Liver (tissue), 8 donors: ENCODE measurements at regions not wholly inside any gene's neighbourhood (a gene's known extent, or its start where the extent isn't known, plus 50 kb on each side); places are given as distances from the start of the nearest gene placed in this dataset.

Experiments used
- DNase-seq: peaks from one replicate; pipeline ENCODE4 v3.0.0-alpha.2; 2017; ENCODE audit warnings: low spot score
- H3K27ac ChIP-seq, 2 donors: one replicate each; pipeline ENCODE4 v1.7.0; 2013; ENCODE audit warnings: inconsistent platforms in 2 of 2, low read length in 2 of 2, control low read depth in 1 of 2, low read depth in 1 of 2, mild to moderate bottlenecking in 1 of 2
- H3K27me3 ChIP-seq, 4 donors: one replicate each; pipeline versions ENCODE4 v1.6.1 to v1.7.0; 2013; ENCODE audit warnings: low read length in 3 of 4, inconsistent platforms in 1 of 4, mild to moderate bottlenecking in 1 of 4, moderate library complexity in 1 of 4; ENCODE audit not compliant: control insufficient read depth in 4 of 4, insufficient read depth in 4 of 4
- H3K36me3 ChIP-seq, 4 donors: one replicate each; pipeline versions ENCODE4 v1.6.1 to v1.7.0; 2013; ENCODE audit warnings: low read length in 3 of 4, mild to moderate bottlenecking in 3 of 4, low read depth in 1 of 4, moderate library complexity in 1 of 4; ENCODE audit not compliant: control insufficient read depth in 4 of 4, insufficient read depth in 3 of 4
- H3K4me1 ChIP-seq, 4 donors: one replicate each; pipeline versions ENCODE4 v1.6.1 to v1.7.0; 2013; ENCODE audit warnings: low read length in 3 of 4, mild to moderate bottlenecking in 3 of 4, moderate library complexity in 1 of 4; ENCODE audit not compliant: control insufficient read depth in 4 of 4, insufficient read depth in 4 of 4
- H3K4me3 ChIP-seq, 3 donors: one replicate each; pipeline versions ENCODE4 v1.6.1 to v1.7.0; 2013; ENCODE audit warnings: low read length in 3 of 3, control low read depth in 1 of 3, low read depth in 1 of 3, mild to moderate bottlenecking in 1 of 3
- H3K9ac ChIP-seq, 2 donors: one replicate each; pipeline ENCODE4 v1.7.0; 2013; ENCODE audit warnings: low read length in 2 of 2, mild to moderate bottlenecking in 2 of 2, moderate library complexity in 2 of 2, control low read depth in 1 of 2, low read depth in 1 of 2
- H3K9me3 ChIP-seq, 4 donors: one replicate each; pipeline versions ENCODE4 v1.6.1 to v1.7.0; 2013; ENCODE audit warnings: low read length in 3 of 4; ENCODE audit not compliant: control insufficient read depth in 4 of 4
- EGR1 ChIP-seq, 2 donors: IDR thresholded peaks; 2 replicates each; pipeline ENCODE4 v1.6.1; 2016 to 2018; ENCODE audit warnings: antibody characterized with exemption in 2 of 2, low read depth in 2 of 2
- GABPA ChIP-seq, 2 donors: IDR thresholded peaks in 1 of 2; conservative IDR thresholded peaks in 1 of 2; 2 replicates each; pipeline ENCODE4 v1.6.1; 2016; ENCODE audit warnings: antibody characterized with exemption in 2 of 2, mild to moderate bottlenecking in 1 of 2, moderate library complexity in 1 of 2
- HNF4G ChIP-seq: IDR thresholded peaks from 2 replicates; pipeline ENCODE4 v1.6.1; 2016; ENCODE audit warnings: antibody characterized with exemption
- JUND ChIP-seq, 2 donors: IDR thresholded peaks; 2 replicates each; pipeline ENCODE4 v1.6.1; 2016; ENCODE audit warnings: antibody characterized with exemption in 2 of 2
- RAD21 ChIP-seq, 2 donors: IDR thresholded peaks; 2 replicates each; pipeline ENCODE4 v1.6.1; 2016; ENCODE audit warnings: antibody characterized with exemption in 2 of 2, mild to moderate bottlenecking in 2 of 2
- REST ChIP-seq: IDR thresholded peaks from 2 replicates; pipeline ENCODE4 v1.6.1; 2016; ENCODE audit warnings: antibody characterized with exemption, mild to moderate bottlenecking
- TAF1 ChIP-seq: conservative IDR thresholded peaks from 2 replicates; pipeline ENCODE4 v1.6.1; 2016; ENCODE audit warnings: antibody characterized with exemption, mild to moderate bottlenecking
- YY1 ChIP-seq: IDR thresholded peaks from 2 replicates; pipeline ENCODE4 v1.6.1; 2016; ENCODE audit warnings: antibody characterized with exemption, mild to moderate bottlenecking
- ZBTB33 ChIP-seq: IDR thresholded peaks from 2 replicates; pipeline ENCODE4 v1.6.1; 2016; ENCODE audit warnings: antibody characterized with exemption
- WGBS: extraction: QIAGEN DNeasy Blood & Tissue Kit; methylation state at CpG from one replicate; pipeline ENCODE4 v1.1.7; 2013; 5-methylcytosine and 5-hydroxymethylcytosine counted together
- TF ChIP-seq, protein P1 (sequence below): IDR thresholded peaks from 2 replicates; pipeline ENCODE4 v1.6.1; 2016; ENCODE audit warnings: antibody characterized with exemption
- TF ChIP-seq, protein P2 (sequence below): fragments of 150-350 bp; IDR thresholded peaks from 2 replicates; pipeline ENCODE4 v1.5.1; 2017; ENCODE audit warnings: improper control_type of control experiment, low read depth, low read length; ENCODE audit not compliant: missing input control
- donor health status: healthy.
- donor health status: healthy.
- donor health status: healthy.
- donor health status: healthy.
- donor health status: healthy.

GRCh38 chr12:66837311-66837627 is 158.4 kb upstream of the GRIP1 start (continued):
- TF ChIP-seq ZBTB33 (no peak), JUND (IDR thresholded peaks at IDR 0.05) (no peak)

GRCh38 chr12:66838366-66838765 is 159.5 kb upstream of the GRIP1 start:
- Histone ChIP-seq H3K27ac (no peak overlapping the region), H3K9me3 (no peaks in the 10 kb centered on the region), H3K36me3 (no peaks in the 10 kb centered on the region), H3K9ac (no peak overlapping the region), H3K27me3 (no peaks in the 10 kb centered on the region), H3K4me1 (no peaks in the 10 kb centered on the region), H3K4me3 (no peak overlapping the region)
- no peak for DNase-seq
- TF ChIP-seq YY1 (no peak), EGR1 (IDR thresholded peaks at IDR 0.05; ENCODE audit: low read depth in 2 of 2) (no peak), HNF4G (no peak), ZBTB33 (no peak), GABPA (IDR thresholded peaks at IDR 0.05 in 1 of 2, conservative IDR thresholded peaks at IDR 0.05 in 1 of 2) (no peak), TAF1 (no peak), REST (no peak), RAD21 (IDR thresholded peaks at IDR 0.05) (no peak), JUND (IDR thresholded peaks at IDR 0.05) (no peak)
- TF ChIP-seq, protein P1, sequence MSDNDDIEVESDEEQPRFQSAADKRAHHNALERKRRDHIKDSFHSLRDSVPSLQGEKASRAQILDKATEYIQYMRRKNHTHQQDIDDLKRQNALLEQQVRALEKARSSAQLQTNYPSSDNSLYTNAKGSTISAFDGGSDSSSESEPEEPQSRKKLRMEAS: no peak
- TF ChIP-seq, protein P2, sequence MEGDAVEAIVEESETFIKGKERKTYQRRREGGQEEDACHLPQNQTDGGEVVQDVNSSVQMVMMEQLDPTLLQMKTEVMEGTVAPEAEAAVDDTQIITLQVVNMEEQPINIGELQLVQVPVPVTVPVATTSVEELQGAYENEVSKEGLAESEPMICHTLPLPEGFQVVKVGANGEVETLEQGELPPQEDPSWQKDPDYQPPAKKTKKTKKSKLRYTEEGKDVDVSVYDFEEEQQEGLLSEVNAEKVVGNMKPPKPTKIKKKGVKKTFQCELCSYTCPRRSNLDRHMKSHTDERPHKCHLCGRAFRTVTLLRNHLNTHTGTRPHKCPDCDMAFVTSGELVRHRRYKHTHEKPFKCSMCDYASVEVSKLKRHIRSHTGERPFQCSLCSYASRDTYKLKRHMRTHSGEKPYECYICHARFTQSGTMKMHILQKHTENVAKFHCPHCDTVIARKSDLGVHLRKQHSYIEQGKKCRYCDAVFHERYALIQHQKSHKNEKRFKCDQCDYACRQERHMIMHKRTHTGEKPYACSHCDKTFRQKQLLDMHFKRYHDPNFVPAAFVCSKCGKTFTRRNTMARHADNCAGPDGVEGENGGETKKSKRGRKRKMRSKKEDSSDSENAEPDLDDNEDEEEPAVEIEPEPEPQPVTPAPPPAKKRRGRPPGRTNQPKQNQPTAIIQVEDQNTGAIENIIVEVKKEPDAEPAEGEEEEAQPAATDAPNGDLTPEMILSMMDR: no peak
- WGBS: 90% methylated on average over 4 of the region's 4 CpGs
